KMS-11 (cell line): ENCODE measurements at regions not wholly inside any gene's neighbourhood (a gene's known extent, or its start where the extent isn't known, plus 50 kb on each side); places are given as distances from the start of the nearest gene placed in this dataset.
A peak's percentile ranks its signal among the peaks of the same experiment; 100 is the strongest.

Experiments
- H2AFZ ChIP-seq: fragments of 200-600 bp; sonication (generic); 2 replicates; pipeline ENCODE4 v1.6.1; 2016; ENCODE audit warnings: antibody characterized with exemption, mixed run types, low read depth
- H3K27ac ChIP-seq: fragments of 200-600 bp; sonication (generic); 2 replicates; pipeline ENCODE4 v1.6.1; 2016; ENCODE audit warnings: mild to moderate bottlenecking, mixed run types
- H3K27me3 ChIP-seq: fragments of 200-600 bp; sonication (generic); 2 replicates; pipeline ENCODE4 v1.6.1; 2017; ENCODE audit warnings: mild to moderate bottlenecking, low read depth, mixed run types, moderate library complexity; ENCODE audit not compliant: insufficient read depth
- H3K36me3 ChIP-seq: fragments of 200-600 bp; sonication (generic); 2 replicates; pipeline ENCODE4 v1.6.1; 2017; ENCODE audit warnings: mild to moderate bottlenecking, mixed run types; ENCODE audit not compliant: insufficient read depth
- H3K4me1 ChIP-seq: fragments of 200-600 bp; sonication (generic); 2 replicates; pipeline ENCODE4 v1.6.1; 2016; ENCODE audit warnings: mild to moderate bottlenecking, low read depth, mixed run types; ENCODE audit not compliant: poor library complexity, severe bottlenecking
- H3K4me2 ChIP-seq: fragments of 200-600 bp; sonication (generic); 2 replicates; pipeline ENCODE4 v1.7.0; 2016; ENCODE audit warnings: mild to moderate bottlenecking, mixed run types
- H3K4me3 ChIP-seq: fragments of 200-600 bp; sonication (generic); IDR thresholded peaks from 2 replicates; pipeline ENCODE4 v1.6.1; 2017; ENCODE audit warnings: low read depth, low read length, mixed read lengths; ENCODE audit not compliant: insufficient read depth
- H3K79me2 ChIP-seq: fragments of 200-600 bp; sonication (generic); 2 replicates; pipeline ENCODE4 v1.6.1; 2016; ENCODE audit warnings: low read depth, mixed run types; ENCODE audit not compliant: insufficient read depth
- H3K9ac ChIP-seq: fragments of 200-600 bp; sonication (generic); 2 replicates; pipeline ENCODE4 v1.6.1; 2016; ENCODE audit warnings: mild to moderate bottlenecking, mixed run types
- H4K20me1 ChIP-seq: fragments of 200-600 bp; sonication (generic); 2 replicates; pipeline ENCODE4 v1.6.1; 2016; ENCODE audit warnings: mild to moderate bottlenecking, mixed run types; ENCODE audit not compliant: insufficient read depth
- CTCF ChIP-seq: fragments of 200-600 bp; sonication (generic); conservative IDR thresholded peaks from 2 replicates; pipeline ENCODE4 v1.6.1; 2017; ENCODE audit warnings: low read depth, mild to moderate bottlenecking, antibody characterized with exemption, low read length, moderate library complexity, mixed read lengths

GRCh38 chr17:22131740-22132139 is 439.4 kb downstream of the KCNJ18 start:
- no peaks in the 10 kb centered on the region for H3K79me2 ChIP-seq
- H2AFZ ChIP-seq, result no peak overlapping the region
- no peaks in the 10 kb centered on the region for H4K20me1 ChIP-seq
- no peaks in the 10 kb centered on the region for H3K27me3 ChIP-seq
- H3K27ac ChIP-seq, result no peak overlapping the region
- no peak overlapping the region for H3K4me3 ChIP-seq
- H3K4me2 ChIP-seq, result no peak overlapping the region
- H3K9ac ChIP-seq, result no peak overlapping the region
- no peak for TF ChIP-seq CTCF
- no peaks in the 10 kb centered on the region for H3K36me3 ChIP-seq
- H3K4me1 ChIP-seq, result no peaks in the 10 kb centered on the region

- no peaks in the 10 kb centered on the region for H3K27me3 ChIP-seq
- no peak overlapping the region for H2AFZ ChIP-seq
- no peaks in the 10 kb centered on the region for H3K79me2 ChIP-seq
- H3K4me1 ChIP-seq, result peaks cover 7% of the 10 kb centered on the region
- no peak overlapping the region for H3K27ac ChIP-seq
- H3K9ac ChIP-seq, result no peak overlapping the region
- TF ChIP-seq CTCF, result no peak
- no peaks in the 10 kb centered on the region for H3K36me3 ChIP-seq
- peak overlapping the region; percentile 17; the same call in 1 of the 2 replicates for H3K4me2 ChIP-seq
- no peak overlapping the region for H3K4me3 ChIP-seq
- no peaks in the 10 kb centered on the region for H4K20me1 ChIP-seq
Measured at GRCh38 chr17:22138861-22139469, 446.6 kb downstream of the KCNJ18 start.

- H3K36me3 ChIP-seq, result no peaks in the 10 kb centered on the region
- H3K27me3 ChIP-seq, result no peaks in the 10 kb centered on the region
- H3K79me2 ChIP-seq, result no peaks in the 10 kb centered on the region
- peaks cover 7% of the 10 kb centered on the region for H3K4me1 ChIP-seq
- no peak overlapping the region for H3K27ac ChIP-seq
- no peaks in the 10 kb centered on the region for H4K20me1 ChIP-seq
- H3K9ac ChIP-seq, result no peak overlapping the region
- H3K4me2 ChIP-seq, result no peak overlapping the region
- H2AFZ ChIP-seq, result no peak overlapping the region
- TF ChIP-seq CTCF, result no peak
- no peak overlapping the region for H3K4me3 ChIP-seq
Measured at GRCh38 chr17:22142091-22142490, 449.8 kb downstream of the KCNJ18 start.

- Histone ChIP-seq H3K27ac (no peak overlapping the region), H3K4me3 (no peak overlapping the region), H3K4me1 (no peaks in the 10 kb centered on the region), H3K36me3 (no peaks in the 10 kb centered on the region), H4K20me1 (no peaks in the 10 kb centered on the region), H3K79me2 (no peaks in the 10 kb centered on the region), H3K9ac (no peak overlapping the region), H3K27me3 (no peaks in the 10 kb centered on the region), H3K4me2 (no peak overlapping the region), H2AFZ (no peak overlapping the region)
- TF ChIP-seq CTCF, result no peak
Measured at GRCh38 chr17:22145605-22146178, 453.4 kb downstream of the KCNJ18 start.
